Tibial nerve (tissue), 3 donors: ENCODE measurements at regions not wholly inside any gene's neighbourhood (a gene's known extent, or its start where the extent isn't known, plus 50 kb on each side); places are given as distances from the start of the nearest gene placed in this dataset.

Source experiments
- POLR2A ChIP-seq, 2 donors: fragments of 450-650 bp; IDR thresholded peaks; one replicate each; pipeline ENCODE4 v1.6.1; 2017; ENCODE audit warnings: antibody characterized with exemption in 2 of 2, mild to moderate bottlenecking in 2 of 2, moderate library complexity in 2 of 2
- TF ChIP-seq, protein P1 (sequence below), 5 experiments: fragments of 200-600 bp in 3 of 5; fragments of 450-650 bp in 2 of 5; sonication (generic) in 3 of 5; IDR thresholded peaks; one replicate each; pipeline ENCODE4 v1.5.1; 2016 to 2019; ENCODE audit warnings: antibody characterized with exemption in 5 of 5, mild to moderate bottlenecking in 3 of 5, moderate library complexity in 2 of 5

DNA sequence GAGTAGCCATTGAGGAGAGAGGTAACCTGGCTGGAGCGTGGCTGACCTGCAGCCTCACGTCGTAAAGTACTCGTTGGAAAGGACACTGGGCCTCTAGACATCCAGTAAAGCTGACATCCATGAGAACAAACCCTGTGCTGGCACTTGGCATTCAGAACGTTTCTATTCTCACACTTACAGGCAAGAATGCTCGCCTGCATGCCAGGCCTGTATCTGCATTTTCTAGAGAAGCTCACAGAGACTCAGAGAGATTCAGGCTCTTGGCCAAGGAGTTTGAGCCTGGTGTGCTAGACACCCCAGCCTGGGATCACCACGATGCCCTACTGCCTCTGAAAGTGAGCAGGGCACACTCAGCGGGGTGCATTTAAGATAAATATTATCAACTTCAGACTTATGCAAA is 379.8 kb upstream of the CDH4 start:
- TF ChIP-seq POLR2A (IDR thresholded peaks at IDR 0.05), result no peak
- TF ChIP-seq, protein P1, sequence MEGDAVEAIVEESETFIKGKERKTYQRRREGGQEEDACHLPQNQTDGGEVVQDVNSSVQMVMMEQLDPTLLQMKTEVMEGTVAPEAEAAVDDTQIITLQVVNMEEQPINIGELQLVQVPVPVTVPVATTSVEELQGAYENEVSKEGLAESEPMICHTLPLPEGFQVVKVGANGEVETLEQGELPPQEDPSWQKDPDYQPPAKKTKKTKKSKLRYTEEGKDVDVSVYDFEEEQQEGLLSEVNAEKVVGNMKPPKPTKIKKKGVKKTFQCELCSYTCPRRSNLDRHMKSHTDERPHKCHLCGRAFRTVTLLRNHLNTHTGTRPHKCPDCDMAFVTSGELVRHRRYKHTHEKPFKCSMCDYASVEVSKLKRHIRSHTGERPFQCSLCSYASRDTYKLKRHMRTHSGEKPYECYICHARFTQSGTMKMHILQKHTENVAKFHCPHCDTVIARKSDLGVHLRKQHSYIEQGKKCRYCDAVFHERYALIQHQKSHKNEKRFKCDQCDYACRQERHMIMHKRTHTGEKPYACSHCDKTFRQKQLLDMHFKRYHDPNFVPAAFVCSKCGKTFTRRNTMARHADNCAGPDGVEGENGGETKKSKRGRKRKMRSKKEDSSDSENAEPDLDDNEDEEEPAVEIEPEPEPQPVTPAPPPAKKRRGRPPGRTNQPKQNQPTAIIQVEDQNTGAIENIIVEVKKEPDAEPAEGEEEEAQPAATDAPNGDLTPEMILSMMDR (IDR thresholded peaks at IDR 0.05), result no peak
